Transverse colon (tissue), 4 donors: ENCODE measurements at regions not wholly inside any gene's neighbourhood (a gene's known extent, or its start where the extent isn't known, plus 50 kb on each side); places are given as distances from the start of the nearest gene placed in this dataset.

ENCODE experiments used
- DNase-seq: peaks from one replicate; pipeline ENCODE4 v3.0.0-alpha.2; 2019
- H3K27ac ChIP-seq, 4 donors: fragments of 200-600 bp; sonication (generic); 2 replicates each; pipeline ENCODE4 v1.5.1; 2016 to 2018; ENCODE audit warnings: inconsistent platforms in 4 of 4
- H3K27me3 ChIP-seq: fragments of 200-600 bp; sonication (generic); 2 replicates; pipeline ENCODE4 v1.5.1; 2017; ENCODE audit warnings: inconsistent platforms
- H3K36me3 ChIP-seq, 4 donors: fragments of 200-600 bp; sonication (generic); 2 replicates each; pipeline ENCODE4 v1.5.1; 2017 to 2019; ENCODE audit warnings: inconsistent platforms in 4 of 4
- H3K4me1 ChIP-seq, 4 donors: fragments of 200-600 bp; sonication (generic); 2 replicates each; pipeline ENCODE4 v1.5.1; 2017 to 2020; ENCODE audit warnings: inconsistent platforms in 4 of 4
- H3K4me3 ChIP-seq, 4 donors: fragments of 200-600 bp; sonication (generic); 1 replicate in 1 of 4; 2 replicates in 3 of 4; pipeline versions ENCODE4 v1.5.1 to v1.6.1; 2017 to 2019; ENCODE audit warnings: inconsistent platforms in 4 of 4
- H3K9me3 ChIP-seq, 2 donors: fragments of 200-600 bp; sonication (generic); 2 replicates each; pipeline ENCODE4 v1.5.1; 2017 to 2019; ENCODE audit warnings: inconsistent platforms in 2 of 2
- EP300 ChIP-seq: sonication (generic); formaldehyde crosslinking; IDR thresholded peaks from one replicate; pipeline ENCODE4 v1.6.1; 2017; ENCODE audit warnings: antibody characterized with exemption, low read depth
- POLR2A ChIP-seq: fragments of 450-650 bp; IDR thresholded peaks from one replicate; pipeline ENCODE4 v1.6.1; 2016; ENCODE audit warnings: antibody characterized with exemption, mild to moderate bottlenecking, moderate library complexity
- POLR2AphosphoS5 ChIP-seq, 3 donors: sonication (generic); formaldehyde crosslinking; IDR thresholded peaks; one replicate each; pipeline ENCODE4 v1.6.1; 2016; ENCODE audit warnings: antibody characterized with exemption in 3 of 3
- WGBS, 2 donors: methylation state at CpG; one replicate each; pipeline ENCODE4 v1.1.5; 2018; ENCODE audit warnings: low coverage in 1 of 2; 5-methylcytosine and 5-hydroxymethylcytosine counted together
- in situ Hi-C, 4 donors: fragments of 200-750 bp; cut with MboI; loops; one replicate each; pipeline versions ENCODE4 v1.15.0 to v1.15.1; 2017; ENCODE audit warnings: low sequenced_read_pairs in 3 of 4, low pct_ligation_motif_present in 1 of 4, low pct_unique_long_range_greater_than_20kb in 1 of 4
- intact Hi-C: fragments of 100-400 bp; cut with DNase I; formaldehyde crosslinking; loops from one replicate; pipeline ENCODE4 v1.15.1; 2023; ENCODE audit warnings: low total_unique reads
- TF ChIP-seq, protein P1 (sequence below), 5 experiments: fragments of 200-600 bp in 3 of 5; fragments of 450-650 bp in 2 of 5; sonication (generic) in 3 of 5; IDR thresholded peaks; 1 replicate in 2 of 5; 2 replicates in 3 of 5; pipeline ENCODE4 v1.5.1; 2016 to 2017; ENCODE audit warnings: antibody characterized with exemption in 5 of 5, inconsistent platforms in 3 of 5, mild to moderate bottlenecking in 2 of 5, moderate library complexity in 1 of 5

DNA sequence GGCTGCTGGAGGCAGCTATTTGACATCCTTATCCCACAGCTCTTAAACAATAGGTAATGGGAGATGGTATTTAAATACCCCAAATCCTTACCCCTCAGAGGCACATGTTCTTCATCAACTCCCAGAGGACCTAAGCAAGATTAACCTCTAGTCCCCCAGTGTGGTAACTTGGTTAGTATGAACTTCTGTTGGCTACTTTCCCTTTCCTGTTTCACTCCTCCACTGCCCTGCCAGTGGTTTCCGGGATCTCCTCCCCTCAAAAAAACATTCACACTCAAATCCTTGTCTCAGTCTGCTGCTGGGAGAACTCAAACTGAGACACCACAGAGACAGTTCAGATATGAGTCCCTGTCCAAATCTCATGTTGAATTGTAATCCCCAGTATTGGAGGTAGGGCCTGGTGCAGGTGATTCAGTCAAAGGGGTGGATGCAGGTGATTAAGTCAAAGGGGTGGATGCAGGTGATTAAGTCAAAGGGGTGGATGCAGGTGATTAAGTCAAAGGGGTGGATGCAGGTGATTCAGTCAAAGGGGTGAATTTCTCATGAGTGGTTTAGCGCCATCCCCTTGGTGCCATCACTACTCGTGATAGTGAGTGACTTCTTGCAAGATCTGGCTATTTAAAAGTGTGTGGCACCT is 335.0 kb upstream of the CTNNB1 start:
- no peak for TF ChIP-seq POLR2AphosphoS5 (IDR thresholded peaks at IDR 0.05)
- H3K4me3 ChIP-seq: no peak overlapping the region
- no peak for DNase-seq
- in situ Hi-C loops (no loop called here), intact Hi-C loops (no loop called here)
- H3K36me3 ChIP-seq: no peaks in the 10 kb centered on the region
- H3K27ac ChIP-seq: no peak overlapping the region
- H3K27me3 ChIP-seq: no peaks in the 10 kb centered on the region
- WGBS, 2 donors: 85 to 87% methylated on average over 3 of the region's 3 CpGs
- no peaks in the 10 kb centered on the region for H3K4me1 ChIP-seq
- no peaks in the 10 kb centered on the region for H3K9me3 ChIP-seq

DNA sequence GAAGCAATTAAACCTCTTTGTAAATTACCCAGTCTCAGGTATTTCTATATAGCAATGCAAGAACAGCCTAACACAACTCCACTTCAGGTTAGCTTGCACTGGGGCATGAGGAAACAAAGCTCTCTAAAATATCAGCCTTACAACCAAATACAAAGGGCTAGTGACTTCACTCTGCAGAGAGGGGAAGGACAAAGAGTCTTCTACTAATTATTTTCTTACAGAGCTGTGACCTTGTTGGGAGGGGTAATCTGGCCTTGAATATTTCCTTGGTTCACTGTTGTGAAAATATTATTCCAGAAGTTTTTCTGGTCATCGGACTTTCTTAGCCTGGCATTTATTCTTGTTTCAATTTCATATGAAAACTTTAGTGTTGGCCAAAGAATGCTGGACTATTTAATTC is 334.4 kb upstream of the CTNNB1 start:
- Histone ChIP-seq H3K27me3 (no peaks in the 10 kb centered on the region), H3K4me3 (no peak overlapping the region), H3K36me3 (no peaks in the 10 kb centered on the region), H3K4me1 (no peaks in the 10 kb centered on the region), H3K27ac (no peak overlapping the region), H3K9me3 (no peaks in the 10 kb centered on the region)
- DNase-seq: no peak
- TF ChIP-seq POLR2AphosphoS5 (IDR thresholded peaks at IDR 0.05): no peak
- no peak for TF ChIP-seq EP300
- intact Hi-C loops: no loop called here
- in situ Hi-C loops: no loop called here
- 76 to 100% methylated on average over 1 of the region's 1 CpG for WGBS, 2 donors

DNA sequence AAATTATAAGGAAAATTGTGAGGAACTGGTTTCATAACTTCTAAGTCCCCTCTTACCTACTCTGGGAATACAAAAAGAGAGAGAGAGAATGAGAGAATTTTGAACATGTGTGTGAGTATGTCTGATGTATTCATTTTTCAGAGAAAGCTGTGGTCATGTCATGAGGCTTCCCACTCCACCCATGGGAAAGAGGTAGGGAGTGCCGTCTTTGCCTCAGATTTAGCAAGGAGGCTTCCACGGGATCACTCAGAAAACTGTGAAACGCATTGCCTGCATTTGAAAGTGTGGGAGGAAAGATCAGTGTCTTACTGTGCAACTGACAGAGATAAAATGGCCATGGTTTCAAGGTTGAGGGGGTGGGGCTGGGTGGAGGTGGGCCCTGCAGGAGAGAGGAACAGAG is 331.5 kb upstream of the CTNNB1 start:
- no peak for TF ChIP-seq EP300
- TF ChIP-seq, protein P1, sequence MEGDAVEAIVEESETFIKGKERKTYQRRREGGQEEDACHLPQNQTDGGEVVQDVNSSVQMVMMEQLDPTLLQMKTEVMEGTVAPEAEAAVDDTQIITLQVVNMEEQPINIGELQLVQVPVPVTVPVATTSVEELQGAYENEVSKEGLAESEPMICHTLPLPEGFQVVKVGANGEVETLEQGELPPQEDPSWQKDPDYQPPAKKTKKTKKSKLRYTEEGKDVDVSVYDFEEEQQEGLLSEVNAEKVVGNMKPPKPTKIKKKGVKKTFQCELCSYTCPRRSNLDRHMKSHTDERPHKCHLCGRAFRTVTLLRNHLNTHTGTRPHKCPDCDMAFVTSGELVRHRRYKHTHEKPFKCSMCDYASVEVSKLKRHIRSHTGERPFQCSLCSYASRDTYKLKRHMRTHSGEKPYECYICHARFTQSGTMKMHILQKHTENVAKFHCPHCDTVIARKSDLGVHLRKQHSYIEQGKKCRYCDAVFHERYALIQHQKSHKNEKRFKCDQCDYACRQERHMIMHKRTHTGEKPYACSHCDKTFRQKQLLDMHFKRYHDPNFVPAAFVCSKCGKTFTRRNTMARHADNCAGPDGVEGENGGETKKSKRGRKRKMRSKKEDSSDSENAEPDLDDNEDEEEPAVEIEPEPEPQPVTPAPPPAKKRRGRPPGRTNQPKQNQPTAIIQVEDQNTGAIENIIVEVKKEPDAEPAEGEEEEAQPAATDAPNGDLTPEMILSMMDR (IDR thresholded peaks at IDR 0.05): no peak
- no peak for TF ChIP-seq POLR2AphosphoS5 (IDR thresholded peaks at IDR 0.05)
- TF ChIP-seq POLR2A: no peak
- Histone ChIP-seq H3K4me1 (no peaks in the 10 kb centered on the region), H3K4me3 (no peak overlapping the region), H3K27ac (no peak overlapping the region), H3K9me3 (no peaks in the 10 kb centered on the region), H3K27me3 (no peaks in the 10 kb centered on the region), H3K36me3 (no peaks in the 10 kb centered on the region)
- DNase-seq: no peak
- 90 to 100% methylated on average over 2 to 3 of the region's 3 CpGs for WGBS, 2 donors
- intact Hi-C loops: no loop called here
- in situ Hi-C loops: no loop called here

- Histone ChIP-seq H3K27me3 (no peaks in the 10 kb centered on the region), H3K4me3 (no peak overlapping the region), H3K27ac (no peak overlapping the region), H3K36me3 (no peaks in the 10 kb centered on the region), H3K9me3 (no peaks in the 10 kb centered on the region), H3K4me1 (no peaks in the 10 kb centered on the region)
- DNase-seq: no peak
- WGBS, 2 donors: 71% methylated on average over 4 of the region's 4 CpGs; no CpG with 5 or more reads in 1 of the 2 donors
- intact Hi-C loops (loop anchor here (1.0 kb wide), 1 partner anchor 44 kb away; no protein-coding TSS in a partner anchor), in situ Hi-C loops (no loop called here)
- no peak for TF ChIP-seq POLR2AphosphoS5 (IDR thresholded peaks at IDR 0.05)
- TF ChIP-seq, protein P1 (IDR thresholded peaks at IDR 0.05): no peak
- no peak for TF ChIP-seq EP300
- no peak for TF ChIP-seq POLR2A
Measured at GRCh38 chr3:40869013-40869412, 330.3 kb upstream of the CTNNB1 start.

DNA sequence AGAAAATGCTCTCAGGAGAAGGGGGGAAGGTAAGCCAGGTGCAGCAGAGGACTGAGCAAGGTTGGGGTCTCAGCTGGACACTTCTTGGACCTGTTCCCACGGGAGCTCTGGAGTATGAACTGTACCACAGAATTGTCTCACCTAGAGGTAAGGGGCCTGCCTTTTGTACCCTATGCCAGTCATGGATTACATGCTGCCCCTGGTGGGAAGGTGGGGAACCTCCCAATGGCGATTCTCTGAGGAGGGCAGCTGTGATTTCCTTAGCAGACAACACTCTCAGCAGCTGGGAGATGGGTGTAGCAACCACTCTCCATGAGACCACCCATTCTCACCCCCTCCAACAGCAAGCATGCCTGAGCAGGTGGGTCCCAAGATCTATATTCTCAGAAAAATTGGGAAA is 329.4 kb upstream of the CTNNB1 start:
- in situ Hi-C loops (no loop called here), intact Hi-C loops (loop anchor here (1.0 kb wide), 1 partner anchor 43 kb away; no protein-coding TSS in a partner anchor)
- no peak for DNase-seq
- 82 to 100% methylated on average over 1 to 2 of the region's 2 CpGs for WGBS, 2 donors
- Histone ChIP-seq H3K36me3 (no peaks in the 10 kb centered on the region), H3K4me1 (no peaks in the 10 kb centered on the region), H3K27me3 (no peaks in the 10 kb centered on the region), H3K27ac (no peak overlapping the region), H3K9me3 (no peaks in the 10 kb centered on the region), H3K4me3 (no peak overlapping the region)
- TF ChIP-seq POLR2A (no peak), EP300 (no peak), POLR2AphosphoS5 (IDR thresholded peaks at IDR 0.05) (no peak)
- TF ChIP-seq, protein P1 (IDR thresholded peaks at IDR 0.05): no peak
